ENCODE measurements at regions not wholly inside any gene's neighbourhood (a gene's known extent, or its start where the extent isn't known, plus 50 kb on each side); places are given as distances from the start of the nearest gene placed in this dataset.

DNA sequence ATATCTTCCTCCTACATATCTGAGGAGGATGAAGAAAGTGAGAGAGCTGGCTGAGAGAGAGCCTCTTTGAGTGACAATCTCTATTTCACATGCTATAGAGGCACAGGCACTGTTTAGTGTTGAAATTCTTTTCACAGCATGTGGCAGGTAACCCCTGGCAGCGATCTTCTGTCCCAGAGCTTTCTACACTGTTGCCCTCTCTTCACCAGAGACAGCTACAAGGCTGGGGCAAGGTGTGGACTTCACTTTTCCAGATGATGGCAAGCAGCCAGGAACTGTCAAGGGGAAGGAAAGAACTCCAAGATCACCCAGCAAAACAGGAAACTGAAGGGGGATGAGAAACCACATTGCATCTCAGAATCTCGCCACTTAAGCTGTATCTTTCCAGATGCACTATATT lies 205.2 kb downstream of the CAAP1 start:
- TF ChIP-seq TAF1 (IDR thresholded peaks at IDR 0.05; ENCODE audit: borderline replicate concordance, insufficient read depth, low read length) (no peak), SIN3A (IDR thresholded peaks at IDR 0.05; ENCODE audit: borderline replicate concordance, insufficient read depth, low read length) (no peak), POLR2AphosphoS5 (IDR thresholded peaks at IDR 0.05; ENCODE audit: low read depth, low read length) (no peak), FOXP2 (optimal IDR thresholded peaks at IDR 0.05; ENCODE audit: borderline replicate concordance, extremely low read depth, extremely low read length, insufficient read depth) (no peak)
- TF ChIP-seq, protein P1, sequence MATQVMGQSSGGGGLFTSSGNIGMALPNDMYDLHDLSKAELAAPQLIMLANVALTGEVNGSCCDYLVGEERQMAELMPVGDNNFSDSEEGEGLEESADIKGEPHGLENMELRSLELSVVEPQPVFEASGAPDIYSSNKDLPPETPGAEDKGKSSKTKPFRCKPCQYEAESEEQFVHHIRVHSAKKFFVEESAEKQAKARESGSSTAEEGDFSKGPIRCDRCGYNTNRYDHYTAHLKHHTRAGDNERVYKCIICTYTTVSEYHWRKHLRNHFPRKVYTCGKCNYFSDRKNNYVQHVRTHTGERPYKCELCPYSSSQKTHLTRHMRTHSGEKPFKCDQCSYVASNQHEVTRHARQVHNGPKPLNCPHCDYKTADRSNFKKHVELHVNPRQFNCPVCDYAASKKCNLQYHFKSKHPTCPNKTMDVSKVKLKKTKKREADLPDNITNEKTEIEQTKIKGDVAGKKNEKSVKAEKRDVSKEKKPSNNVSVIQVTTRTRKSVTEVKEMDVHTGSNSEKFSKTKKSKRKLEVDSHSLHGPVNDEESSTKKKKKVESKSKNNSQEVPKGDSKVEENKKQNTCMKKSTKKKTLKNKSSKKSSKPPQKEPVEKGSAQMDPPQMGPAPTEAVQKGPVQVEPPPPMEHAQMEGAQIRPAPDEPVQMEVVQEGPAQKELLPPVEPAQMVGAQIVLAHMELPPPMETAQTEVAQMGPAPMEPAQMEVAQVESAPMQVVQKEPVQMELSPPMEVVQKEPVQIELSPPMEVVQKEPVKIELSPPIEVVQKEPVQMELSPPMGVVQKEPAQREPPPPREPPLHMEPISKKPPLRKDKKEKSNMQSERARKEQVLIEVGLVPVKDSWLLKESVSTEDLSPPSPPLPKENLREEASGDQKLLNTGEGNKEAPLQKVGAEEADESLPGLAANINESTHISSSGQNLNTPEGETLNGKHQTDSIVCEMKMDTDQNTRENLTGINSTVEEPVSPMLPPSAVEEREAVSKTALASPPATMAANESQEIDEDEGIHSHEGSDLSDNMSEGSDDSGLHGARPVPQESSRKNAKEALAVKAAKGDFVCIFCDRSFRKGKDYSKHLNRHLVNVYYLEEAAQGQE (IDR thresholded peaks at IDR 0.05; ENCODE audit: insufficient read depth in 1 of 2, low read depth in 2 of 2, low read length in 2 of 2), result no peak

DNA sequence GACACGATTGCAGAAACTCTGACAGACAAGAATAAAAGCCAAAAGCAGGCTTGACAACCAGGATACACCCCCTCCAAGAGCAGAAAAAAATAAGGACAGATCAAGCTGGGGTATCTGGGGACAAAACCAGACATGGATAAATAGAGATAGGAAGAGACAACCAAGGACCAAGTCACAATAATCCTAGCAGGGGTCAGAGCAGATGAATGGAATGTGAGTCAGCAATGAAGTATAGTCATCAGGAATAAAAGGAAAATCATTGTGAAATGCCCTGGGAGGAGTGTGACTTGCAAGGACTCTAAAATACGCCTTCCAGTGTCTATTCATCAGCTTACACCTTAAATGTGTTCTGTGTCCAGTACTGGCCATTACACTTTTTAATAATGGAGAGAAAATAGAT lies 206.8 kb downstream of the CAAP1 start:
- TF ChIP-seq SIN3A (IDR thresholded peaks at IDR 0.05; ENCODE audit: borderline replicate concordance, insufficient read depth, low read length), result no peak
- no peak for TF ChIP-seq TAF1 (IDR thresholded peaks at IDR 0.05; ENCODE audit: borderline replicate concordance, insufficient read depth, low read length)

DNA sequence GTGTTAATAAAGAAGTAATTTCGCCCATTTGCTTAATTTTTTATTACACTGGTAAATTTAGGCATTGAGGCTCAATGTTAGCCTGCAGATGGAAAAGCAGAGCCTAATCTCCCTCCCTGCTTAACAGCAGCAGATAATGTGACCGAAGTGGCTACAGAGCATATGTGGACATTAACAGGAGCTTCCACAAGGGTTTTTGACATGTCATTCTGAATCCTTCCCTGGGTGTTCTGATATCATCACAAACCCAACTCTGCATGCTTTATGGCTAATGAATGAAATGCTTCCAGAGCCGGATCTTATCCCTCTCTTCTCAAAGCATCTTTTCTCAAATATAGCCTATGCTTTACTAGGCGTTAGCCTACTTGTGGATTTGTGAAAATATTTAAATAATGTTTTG lies 208.6 kb downstream of the CAAP1 start:
- TF ChIP-seq TAF1 (IDR thresholded peaks at IDR 0.05; ENCODE audit: borderline replicate concordance, insufficient read depth, low read length) (no peak), POLR2AphosphoS5 (IDR thresholded peaks at IDR 0.05; ENCODE audit: low read depth, low read length) (no peak), FOXP2 (optimal IDR thresholded peaks at IDR 0.05; ENCODE audit: borderline replicate concordance, extremely low read depth, extremely low read length, insufficient read depth) (no peak), SIN3A (IDR thresholded peaks at IDR 0.05; ENCODE audit: borderline replicate concordance, insufficient read depth, low read length) (no peak)
- TF ChIP-seq, protein P1 (IDR thresholded peaks at IDR 0.05; ENCODE audit: insufficient read depth in 1 of 2, low read depth in 2 of 2, low read length in 2 of 2), result no peak

DNA sequence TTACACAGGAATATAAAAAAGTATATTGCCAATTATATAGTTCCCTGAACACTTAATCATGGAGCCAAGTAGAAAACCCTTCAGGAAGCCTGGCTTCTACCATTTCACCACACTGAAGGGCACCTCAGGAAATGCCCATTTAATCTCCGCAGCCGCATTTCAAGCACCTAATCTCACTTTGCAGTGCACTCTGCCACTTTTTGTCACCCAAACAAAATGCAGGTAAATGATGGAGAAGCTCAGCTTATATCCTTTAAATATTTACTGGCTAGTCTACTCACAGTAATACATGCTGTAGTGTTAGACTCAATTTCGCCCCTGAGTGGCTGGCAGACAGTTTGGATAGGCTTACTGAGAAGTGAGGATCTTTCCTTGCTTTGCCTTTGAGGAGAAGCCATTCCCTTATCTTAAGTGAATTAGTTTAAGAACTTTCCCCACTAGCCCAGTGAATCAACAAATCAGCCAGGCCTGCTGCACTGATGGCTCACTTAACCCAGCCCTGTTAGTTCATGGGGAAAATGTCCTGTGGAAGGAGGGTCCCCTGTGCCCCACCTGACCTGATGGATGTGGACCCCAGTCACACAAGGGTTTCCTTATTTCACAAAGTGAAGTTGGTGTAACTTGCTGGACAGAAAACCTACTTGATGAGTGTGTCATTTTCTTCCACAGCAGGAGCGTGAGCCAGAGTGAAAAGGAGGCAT lies 209.7 kb downstream of the CAAP1 start:
- TF ChIP-seq SIN3A (IDR thresholded peaks at IDR 0.05; ENCODE audit: borderline replicate concordance, insufficient read depth, low read length), result no peak
- TF ChIP-seq FOXP2 (optimal IDR thresholded peaks at IDR 0.05; ENCODE audit: borderline replicate concordance, extremely low read depth, extremely low read length, insufficient read depth), result no peak
- TF ChIP-seq, protein P1 (IDR thresholded peaks at IDR 0.05; ENCODE audit: insufficient read depth in 1 of 2, low read depth in 2 of 2, low read length in 2 of 2), result no peak
- no peak for TF ChIP-seq POLR2AphosphoS5 (IDR thresholded peaks at IDR 0.05; ENCODE audit: low read depth, low read length)
- no peak for TF ChIP-seq TAF1 (IDR thresholded peaks at IDR 0.05; ENCODE audit: borderline replicate concordance, insufficient read depth, low read length)

DNA sequence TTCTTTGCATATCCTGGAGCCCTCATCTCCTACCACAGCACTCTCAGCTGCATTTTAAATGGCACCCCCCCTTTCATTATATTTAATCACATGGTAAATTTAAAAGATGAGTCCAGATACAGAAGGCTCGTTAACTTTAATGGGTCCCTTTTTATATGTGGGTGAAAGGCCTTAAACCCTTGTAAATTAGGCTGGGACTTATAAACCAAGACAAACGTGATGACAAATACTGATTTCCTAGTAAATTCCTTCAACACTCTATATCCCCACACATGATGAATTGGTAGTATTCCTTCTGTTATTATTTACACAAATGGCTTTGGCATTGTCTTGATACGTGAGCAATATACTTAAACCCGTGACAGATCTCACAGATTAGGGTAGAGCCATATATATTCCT lies 210.6 kb downstream of the CAAP1 start:
- no peak for TF ChIP-seq POLR2AphosphoS5 (IDR thresholded peaks at IDR 0.05; ENCODE audit: low read depth, low read length)
- TF ChIP-seq SIN3A (IDR thresholded peaks at IDR 0.05; ENCODE audit: borderline replicate concordance, insufficient read depth, low read length), result no peak
- TF ChIP-seq, protein P1 (IDR thresholded peaks at IDR 0.05; ENCODE audit: insufficient read depth in 1 of 2, low read depth in 2 of 2, low read length in 2 of 2), result no peak
- TF ChIP-seq TAF1 (IDR thresholded peaks at IDR 0.05; ENCODE audit: borderline replicate concordance, insufficient read depth, low read length), result no peak
- TF ChIP-seq FOXP2 (optimal IDR thresholded peaks at IDR 0.05; ENCODE audit: borderline replicate concordance, extremely low read depth, extremely low read length, insufficient read depth), result no peak

All from PFSK-1 (cell line).